Neural cell (in vitro differentiated cells): ENCODE measurements at regions not wholly inside any gene's neighbourhood (a gene's known extent, or its start where the extent isn't known, plus 50 kb on each side); places are given as distances from the start of the nearest gene placed in this dataset.

Experiments used
- H2AFZ ChIP-seq: fragments of 200-600, 300-800 bp; sonication (generic), shearing (Covaris generic); 2 replicates; pipeline ENCODE4 v1.6.0; 2014; ENCODE audit warnings: low read depth, mild to moderate bottlenecking, antibody characterized with exemption, low read length, moderate library complexity
- H3F3A ChIP-seq: fragments of 200-600 bp; shearing (Covaris generic); 2 replicates; pipeline ENCODE4 v1.6.1; 2016; ENCODE audit warnings: mild to moderate bottlenecking, moderate library complexity, mixed read lengths, antibody characterized with exemption, low read length; ENCODE audit not compliant: insufficient read depth, poor library complexity, severe bottlenecking
- H3K27ac ChIP-seq: fragments of 200-600, 300-800 bp; sonication (generic), shearing (Covaris generic); 2 replicates; pipeline ENCODE4 v1.5.1; 2014; ENCODE audit warnings: mild to moderate bottlenecking, low read length, moderate library complexity
- H3K27me3 ChIP-seq: fragments of 300-800, 200-600 bp; sonication (generic), shearing (Covaris generic); 2 replicates; pipeline ENCODE4 v1.6.0; 2014; ENCODE audit warnings: mild to moderate bottlenecking, low read depth, low read length, moderate library complexity; ENCODE audit not compliant: insufficient read depth
- H3K36me3 ChIP-seq: fragments of 300-800, 200-600 bp; sonication (generic), shearing (Covaris generic); 2 replicates; pipeline ENCODE4 v1.5.1; 2014; ENCODE audit warnings: mild to moderate bottlenecking, antibody characterized with exemption, low read length, moderate library complexity; ENCODE audit not compliant: insufficient read depth
- H3K4me2 ChIP-seq: fragments of 300-800, 200-600 bp; sonication (generic), shearing (Covaris generic); 2 replicates; pipeline ENCODE4 v1.6.0; 2014; ENCODE audit warnings: mild to moderate bottlenecking, low read length
- H3K4me3 ChIP-seq: fragments of 300-800, 200-600 bp; sonication (generic), shearing (Covaris generic); 2 replicates; pipeline ENCODE4 v1.5.1; 2014; ENCODE audit warnings: mild to moderate bottlenecking, low read length, moderate library complexity
- H3K79me2 ChIP-seq: fragments of 200-600 bp; shearing (Covaris generic); replicated peaks from 2 replicates; pipeline ENCODE4 v1.6.0; 2014; ENCODE audit warnings: mild to moderate bottlenecking, low read length, moderate library complexity; ENCODE audit not compliant: insufficient read depth
- H3K9ac ChIP-seq: fragments of 300-800, 200-600 bp; sonication (generic), shearing (Covaris generic); 2 replicates; pipeline ENCODE4 v1.6.1; 2016; ENCODE audit warnings: mild to moderate bottlenecking, low read length, mixed read lengths
- H3K9me2 ChIP-seq: fragments of 200-600 bp; shearing (Covaris generic); 2 replicates; pipeline ENCODE4 v1.6.1; 2016; ENCODE audit warnings: mild to moderate bottlenecking, low read length, mixed read lengths; ENCODE audit not compliant: insufficient read depth
- H3K9me3 ChIP-seq: fragments of 200-600, 300-800 bp; sonication (generic), shearing (Covaris generic); 2 replicates; pipeline ENCODE4 v1.6.1; 2016; ENCODE audit warnings: mild to moderate bottlenecking, mixed run types, low read length, moderate library complexity, mixed read lengths
- H4K20me1 ChIP-seq: fragments of 200-600 bp; shearing (Covaris generic); 2 replicates; pipeline ENCODE4 v1.6.1; 2016; ENCODE audit warnings: mild to moderate bottlenecking, mixed run types; ENCODE audit not compliant: insufficient read depth
- EP300 ChIP-seq: fragments of 450-650 bp; conservative IDR thresholded peaks from 2 replicates; pipeline ENCODE4 v1.6.1; 2014; ENCODE audit warnings: antibody characterized with exemption, mild to moderate bottlenecking, moderate library complexity; ENCODE audit not compliant: poor library complexity, severe bottlenecking
- EZH2 ChIP-seq: fragments of 200-600, 300-800 bp; shearing (Covaris generic), sonication (generic); IDR thresholded peaks from 2 replicates; pipeline ENCODE4 v1.6.1; 2014; ENCODE audit warnings: antibody characterized with exemption, low read length, borderline replicate concordance, mild to moderate bottlenecking; ENCODE audit not compliant: insufficient read depth, poor library complexity, severe bottlenecking
- MXI1 ChIP-seq: fragments of 450-650 bp; conservative IDR thresholded peaks from 2 replicates; pipeline ENCODE4 v1.6.1; 2014; ENCODE audit warnings: antibody characterized with exemption, mild to moderate bottlenecking; ENCODE audit not compliant: poor library complexity, severe bottlenecking
- POLR2AphosphoS5 ChIP-seq: IDR thresholded peaks from 2 replicates; pipeline ENCODE4 v1.6.1; 2012
- RAD21 ChIP-seq: fragments of 450-650 bp; conservative IDR thresholded peaks from 2 replicates; pipeline ENCODE4 v1.6.1; 2014; ENCODE audit warnings: antibody characterized with exemption, mild to moderate bottlenecking, moderate library complexity
- SMC3 ChIP-seq: fragments of 450-650 bp; conservative IDR thresholded peaks from 2 replicates; pipeline ENCODE4 v1.6.1; 2014; ENCODE audit warnings: antibody characterized with exemption, mild to moderate bottlenecking, moderate library complexity; ENCODE audit not compliant: poor library complexity
- TAF1 ChIP-seq: IDR thresholded peaks from 2 replicates; pipeline ENCODE4 v1.6.1; 2012; ENCODE audit warnings: low read depth
- TF ChIP-seq, protein P1 (sequence below): IDR thresholded peaks from 2 replicates; pipeline ENCODE4 v1.6.1; 2012; ENCODE audit warnings: borderline replicate concordance
- TF ChIP-seq, protein P2 (sequence below): fragments of 450-650 bp; IDR thresholded peaks from 2 replicates; pipeline ENCODE4 v1.5.1; 2014; ENCODE audit warnings: antibody characterized with exemption, mild to moderate bottlenecking, moderate library complexity; ENCODE audit not compliant: poor library complexity, severe bottlenecking

DNA sequence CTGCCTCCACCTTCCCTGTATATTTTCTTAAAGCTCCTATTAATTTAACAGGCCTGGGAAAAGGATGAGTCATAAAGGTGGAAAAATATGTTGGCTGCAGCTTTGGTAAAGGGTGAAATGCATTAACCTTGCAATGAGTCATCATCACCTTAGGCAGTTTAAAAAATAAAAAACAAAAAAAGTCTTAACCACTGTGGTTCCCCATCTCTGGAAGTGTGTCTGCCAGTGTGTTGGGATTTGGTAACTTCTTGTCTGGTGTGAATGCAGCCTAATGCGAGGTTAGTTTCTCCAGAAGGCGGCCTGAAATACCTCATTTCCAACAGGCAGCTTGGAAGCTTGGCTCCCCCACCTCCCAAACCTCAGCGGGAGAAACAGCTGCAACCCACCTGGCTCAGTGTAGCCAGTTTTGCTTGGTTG is 265.3 kb upstream of the GAS1 start:
- Histone ChIP-seq H2AFZ (no peak overlapping the region), H3K9me2 (no peaks in the 10 kb centered on the region), H3K27ac (no peak overlapping the region), H3K9ac (no peak overlapping the region), H3K9me3 (no peaks in the 10 kb centered on the region), H3K79me2 (no peaks in the 10 kb centered on the region), H3F3A (no peaks in the 10 kb centered on the region), H3K36me3 (no peaks in the 10 kb centered on the region), H3K27me3 (no peaks in the 10 kb centered on the region), H3K4me3 (no peak overlapping the region), H4K20me1 (no peaks in the 10 kb centered on the region), H3K4me2 (no peak overlapping the region)
- TF ChIP-seq TAF1, result no peak
- no peak for TF ChIP-seq SMC3
- no peak for TF ChIP-seq EZH2
- no peak for TF ChIP-seq POLR2AphosphoS5
- TF ChIP-seq EP300, result no peak
- TF ChIP-seq, protein P1, sequence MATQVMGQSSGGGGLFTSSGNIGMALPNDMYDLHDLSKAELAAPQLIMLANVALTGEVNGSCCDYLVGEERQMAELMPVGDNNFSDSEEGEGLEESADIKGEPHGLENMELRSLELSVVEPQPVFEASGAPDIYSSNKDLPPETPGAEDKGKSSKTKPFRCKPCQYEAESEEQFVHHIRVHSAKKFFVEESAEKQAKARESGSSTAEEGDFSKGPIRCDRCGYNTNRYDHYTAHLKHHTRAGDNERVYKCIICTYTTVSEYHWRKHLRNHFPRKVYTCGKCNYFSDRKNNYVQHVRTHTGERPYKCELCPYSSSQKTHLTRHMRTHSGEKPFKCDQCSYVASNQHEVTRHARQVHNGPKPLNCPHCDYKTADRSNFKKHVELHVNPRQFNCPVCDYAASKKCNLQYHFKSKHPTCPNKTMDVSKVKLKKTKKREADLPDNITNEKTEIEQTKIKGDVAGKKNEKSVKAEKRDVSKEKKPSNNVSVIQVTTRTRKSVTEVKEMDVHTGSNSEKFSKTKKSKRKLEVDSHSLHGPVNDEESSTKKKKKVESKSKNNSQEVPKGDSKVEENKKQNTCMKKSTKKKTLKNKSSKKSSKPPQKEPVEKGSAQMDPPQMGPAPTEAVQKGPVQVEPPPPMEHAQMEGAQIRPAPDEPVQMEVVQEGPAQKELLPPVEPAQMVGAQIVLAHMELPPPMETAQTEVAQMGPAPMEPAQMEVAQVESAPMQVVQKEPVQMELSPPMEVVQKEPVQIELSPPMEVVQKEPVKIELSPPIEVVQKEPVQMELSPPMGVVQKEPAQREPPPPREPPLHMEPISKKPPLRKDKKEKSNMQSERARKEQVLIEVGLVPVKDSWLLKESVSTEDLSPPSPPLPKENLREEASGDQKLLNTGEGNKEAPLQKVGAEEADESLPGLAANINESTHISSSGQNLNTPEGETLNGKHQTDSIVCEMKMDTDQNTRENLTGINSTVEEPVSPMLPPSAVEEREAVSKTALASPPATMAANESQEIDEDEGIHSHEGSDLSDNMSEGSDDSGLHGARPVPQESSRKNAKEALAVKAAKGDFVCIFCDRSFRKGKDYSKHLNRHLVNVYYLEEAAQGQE, result no peak
- TF ChIP-seq, protein P2, sequence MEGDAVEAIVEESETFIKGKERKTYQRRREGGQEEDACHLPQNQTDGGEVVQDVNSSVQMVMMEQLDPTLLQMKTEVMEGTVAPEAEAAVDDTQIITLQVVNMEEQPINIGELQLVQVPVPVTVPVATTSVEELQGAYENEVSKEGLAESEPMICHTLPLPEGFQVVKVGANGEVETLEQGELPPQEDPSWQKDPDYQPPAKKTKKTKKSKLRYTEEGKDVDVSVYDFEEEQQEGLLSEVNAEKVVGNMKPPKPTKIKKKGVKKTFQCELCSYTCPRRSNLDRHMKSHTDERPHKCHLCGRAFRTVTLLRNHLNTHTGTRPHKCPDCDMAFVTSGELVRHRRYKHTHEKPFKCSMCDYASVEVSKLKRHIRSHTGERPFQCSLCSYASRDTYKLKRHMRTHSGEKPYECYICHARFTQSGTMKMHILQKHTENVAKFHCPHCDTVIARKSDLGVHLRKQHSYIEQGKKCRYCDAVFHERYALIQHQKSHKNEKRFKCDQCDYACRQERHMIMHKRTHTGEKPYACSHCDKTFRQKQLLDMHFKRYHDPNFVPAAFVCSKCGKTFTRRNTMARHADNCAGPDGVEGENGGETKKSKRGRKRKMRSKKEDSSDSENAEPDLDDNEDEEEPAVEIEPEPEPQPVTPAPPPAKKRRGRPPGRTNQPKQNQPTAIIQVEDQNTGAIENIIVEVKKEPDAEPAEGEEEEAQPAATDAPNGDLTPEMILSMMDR, result no peak
- no peak for TF ChIP-seq MXI1
- TF ChIP-seq RAD21, result no peak

DNA sequence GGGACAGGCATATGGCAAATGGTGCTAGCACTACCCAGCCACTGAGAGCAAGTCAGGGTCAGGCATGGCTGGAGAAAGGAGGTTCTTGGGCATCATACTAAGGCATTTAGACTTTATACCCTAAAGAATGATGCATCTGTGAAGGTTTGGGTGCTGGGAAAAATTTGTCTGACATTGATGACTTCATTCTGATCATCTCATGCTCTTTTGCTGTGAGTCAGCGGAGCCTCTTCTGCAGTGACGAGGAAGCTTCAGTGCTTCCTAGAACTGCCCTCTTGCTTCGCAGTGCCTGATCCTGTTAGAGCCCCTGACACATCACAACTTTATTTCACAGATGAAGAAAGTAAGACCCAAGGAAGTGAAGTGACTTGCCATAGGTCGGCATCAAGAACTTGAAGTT is 266.6 kb upstream of the GAS1 start:
- H3K4me3 ChIP-seq, result no peak overlapping the region
- no peak overlapping the region for H3K9ac ChIP-seq
- H3K27ac ChIP-seq, result no peak overlapping the region
- no peaks in the 10 kb centered on the region for H4K20me1 ChIP-seq
- no peak for TF ChIP-seq RAD21
- no peak for TF ChIP-seq SMC3
- no peak for TF ChIP-seq EP300
- TF ChIP-seq EZH2, result no peak
- TF ChIP-seq MXI1, result no peak
- no peak for TF ChIP-seq POLR2AphosphoS5
- TF ChIP-seq, protein P2, result no peak
- H2AFZ ChIP-seq, result no peak overlapping the region
- no peaks in the 10 kb centered on the region for H3K9me2 ChIP-seq
- no peaks in the 10 kb centered on the region for H3F3A ChIP-seq
- H3K79me2 ChIP-seq, result no peaks in the 10 kb centered on the region
- H3K9me3 ChIP-seq, result no peaks in the 10 kb centered on the region
- H3K4me2 ChIP-seq, result no peak overlapping the region
- no peaks in the 10 kb centered on the region for H3K36me3 ChIP-seq
- H3K27me3 ChIP-seq, result no peaks in the 10 kb centered on the region
